ENCODE measurements at regions not wholly inside any gene's neighbourhood (a gene's known extent, or its start where the extent isn't known, plus 50 kb on each side); places are given as distances from the start of the nearest gene placed in this dataset.

DNA sequence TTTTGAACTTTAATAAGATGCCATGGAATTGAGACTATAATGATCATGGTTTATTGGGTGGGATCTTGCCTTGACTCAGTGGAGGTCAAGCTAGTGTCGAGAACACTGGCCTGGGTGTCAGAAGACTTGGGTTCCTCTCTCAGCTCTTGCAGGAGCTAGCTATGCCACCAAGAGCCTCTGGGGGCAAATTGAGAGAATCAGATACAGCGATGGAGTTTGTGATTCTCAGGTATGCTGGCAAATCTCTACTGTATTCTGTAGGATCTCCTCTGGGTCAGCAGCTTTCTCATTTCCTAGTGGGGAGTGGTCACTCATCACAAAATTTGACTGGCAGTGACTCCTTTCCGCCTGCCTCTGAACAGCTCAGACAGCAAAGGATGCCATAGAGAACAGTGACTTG is 477.0 kb downstream of the RNF144A start:
- TF ChIP-seq CTCF (tag by site-specific recombination; IDR thresholded peaks at IDR 0.05), result no peak
- TF ChIP-seq ZBTB1 (tag by site-specific recombination; IDR thresholded peaks at IDR 0.05), result no peak
- no peak for TF ChIP-seq ZNF768 (tag by site-specific recombination; IDR thresholded peaks at IDR 0.05)
- TF ChIP-seq TCF7L2 (IDR thresholded peaks at IDR 0.05; ENCODE audit: borderline replicate concordance, low read depth, low read length), result no peak
- no peak for TF ChIP-seq SETDB1 (IDR thresholded peaks at IDR 0.05; ENCODE audit: insufficient read length, low read length)
- TF ChIP-seq YY1 (tag by site-specific recombination; IDR thresholded peaks at IDR 0.05), result no peak
- no peak for TF ChIP-seq OVOL3 (tag by site-specific recombination; IDR thresholded peaks at IDR 0.05)
